Superior temporal gyrus (tissue), 1 donor: ENCODE measurements at regions not wholly inside any gene's neighbourhood (a gene's known extent, or its start where the extent isn't known, plus 50 kb on each side); places are given as distances from the start of the nearest gene placed in this dataset.
"Not testable (repeated sequence)": the region's sequence is repeated elsewhere in the genome, so short reads cannot be mapped to it uniquely, and the experiment has no call there.

Experiments
- DNase-seq: peaks from one replicate; pipeline ENCODE4 v3.0.0-alpha.2; 2016; ENCODE audit errors: extremely low spot score

DNA sequence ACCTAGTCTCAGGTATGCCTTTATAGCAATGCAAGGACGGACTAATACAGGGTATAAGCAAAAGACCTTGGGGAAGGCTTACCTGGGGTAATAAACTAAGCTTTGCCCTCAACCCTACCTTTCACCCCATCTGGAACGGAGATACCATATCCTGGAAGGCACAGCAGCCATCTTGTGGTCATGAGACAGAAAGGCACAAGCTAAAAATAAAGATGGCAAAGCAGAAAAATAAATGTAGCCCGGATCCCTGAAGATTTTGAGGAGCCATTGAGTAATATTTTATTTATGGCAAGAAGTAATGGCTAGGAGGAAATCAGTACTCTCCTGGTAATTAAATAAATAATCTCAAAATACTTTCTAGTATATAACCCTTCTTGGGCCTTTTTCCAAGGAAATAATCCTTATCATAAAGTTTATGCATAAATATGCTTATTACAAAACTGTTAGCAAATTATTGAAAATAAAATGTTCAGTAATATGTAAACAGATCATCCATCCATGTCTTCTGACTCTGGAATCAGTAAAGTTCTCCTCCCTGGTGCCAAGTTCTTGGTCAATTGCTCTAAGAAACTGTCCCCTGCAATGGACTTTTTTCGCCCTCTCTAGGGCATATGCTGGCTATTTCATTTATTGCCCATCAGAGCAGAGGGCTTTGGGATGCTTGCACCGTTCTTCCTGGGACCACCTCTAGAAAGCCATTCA is 198.7 kb downstream of the SPP2 start:
- no peak for DNase-seq

DNA sequence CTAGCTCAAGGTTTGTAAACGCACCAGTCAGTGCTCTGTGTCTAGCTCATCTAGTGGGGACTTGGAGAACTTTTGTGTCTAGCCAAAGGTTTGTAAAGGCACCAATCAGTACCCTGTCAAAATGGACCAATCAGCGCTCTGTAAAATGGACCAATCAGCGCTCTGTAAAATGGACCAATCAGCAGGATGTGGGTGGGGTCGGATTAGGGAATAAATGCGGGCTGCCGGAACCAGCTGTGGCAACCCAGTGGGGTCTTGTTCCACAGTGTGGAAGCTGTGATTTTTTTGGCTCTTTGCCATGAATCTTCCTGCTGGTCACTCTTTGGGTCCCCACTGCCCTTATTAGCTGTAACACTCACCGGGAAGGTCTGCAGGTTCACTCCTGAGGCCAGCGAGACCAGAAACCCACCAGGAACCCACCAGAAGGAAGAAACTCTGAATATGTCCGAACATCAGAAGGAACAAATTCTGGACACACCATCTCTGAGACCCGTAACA is 197.8 kb downstream of the SPP2 start:
- not testable (repeated sequence) for DNase-seq

DNA sequence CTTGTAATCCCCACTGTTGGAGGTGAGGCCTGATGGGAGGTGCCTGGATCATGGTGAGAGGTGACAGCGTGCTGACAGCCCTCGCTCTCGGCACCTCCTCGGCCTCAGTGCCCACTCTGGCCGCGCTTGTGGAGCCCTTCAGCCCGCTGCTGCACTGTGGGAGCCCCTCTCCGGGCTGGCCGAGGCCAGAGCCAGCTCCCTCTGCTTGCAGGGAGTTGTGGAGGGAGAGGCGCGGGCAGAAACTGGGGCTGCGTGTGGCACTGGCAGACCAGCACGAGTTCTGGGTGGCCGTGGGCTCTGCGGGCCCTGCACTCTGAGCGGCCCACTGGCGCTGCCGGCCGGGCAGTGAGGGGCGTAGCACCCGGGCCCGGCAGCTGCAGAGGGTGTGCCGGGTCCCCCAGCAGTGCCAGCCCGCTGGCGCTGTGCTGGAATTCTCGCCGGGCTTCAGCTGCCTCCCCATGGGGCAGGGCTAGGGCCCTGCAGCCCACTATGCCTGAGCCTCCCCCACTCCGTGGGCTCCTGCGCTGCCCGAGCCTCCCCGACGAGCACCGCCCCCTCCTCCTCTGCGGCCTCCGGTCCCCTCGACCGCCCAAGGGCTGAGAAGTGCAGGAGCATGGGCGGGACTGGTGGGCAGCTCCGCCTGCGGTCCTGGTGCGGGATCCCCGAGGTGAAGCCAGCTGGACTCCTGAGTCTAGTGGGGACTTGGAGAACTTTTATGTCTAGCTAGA is 197.1 kb downstream of the SPP2 start:
- no peak for DNase-seq

DNA sequence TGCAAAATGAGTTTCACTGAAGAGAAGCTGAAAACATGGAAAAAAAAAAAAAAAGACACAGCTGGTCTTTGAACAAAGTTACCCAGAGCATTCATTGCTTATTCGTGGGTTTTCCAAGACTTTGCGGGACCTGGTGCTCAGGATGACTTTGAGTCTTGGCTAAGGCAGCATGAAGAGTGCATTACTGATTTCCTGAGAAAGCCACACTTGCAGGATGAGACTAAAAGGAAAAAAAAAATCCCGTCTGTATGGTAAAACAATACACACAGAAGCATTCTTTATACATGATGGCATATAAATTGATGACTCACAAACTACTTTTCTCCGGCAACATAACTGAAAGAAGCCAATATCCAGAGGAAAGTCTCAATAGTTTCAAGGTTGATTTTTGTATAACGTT is 195.4 kb downstream of the SPP2 start:
- no peak for DNase-seq

DNA sequence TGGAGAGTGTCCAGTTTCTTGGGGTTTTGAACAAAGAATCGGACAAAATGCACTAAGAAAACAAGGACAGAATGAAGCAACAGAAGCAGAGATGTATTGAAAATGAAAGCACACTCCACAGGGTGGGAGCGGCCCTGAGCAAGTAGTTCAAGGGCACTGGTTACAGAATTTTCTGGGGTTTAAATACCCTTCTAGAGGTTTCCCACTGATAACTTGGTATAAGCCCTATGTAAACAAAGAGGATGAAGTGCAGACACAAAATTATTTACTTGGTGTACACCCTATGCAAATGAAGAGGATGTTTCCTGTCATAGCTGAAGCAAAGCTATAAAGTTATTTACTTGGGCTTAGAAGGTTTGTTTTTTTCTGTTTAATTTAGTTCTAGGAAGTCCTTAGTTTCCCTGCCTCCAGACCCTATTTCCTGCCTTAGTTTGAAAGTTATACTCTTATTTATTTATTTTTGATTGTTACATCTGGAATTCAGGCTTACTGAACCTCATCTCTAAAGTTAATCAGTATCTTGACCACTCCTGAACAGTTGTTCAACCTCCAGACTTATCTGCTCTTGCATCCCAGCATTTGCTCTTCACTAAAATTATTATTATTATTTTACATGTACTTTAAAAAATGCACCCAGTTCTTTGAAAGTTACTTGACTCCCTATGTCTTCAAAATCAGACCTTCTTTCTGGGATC is 193.5 kb downstream of the SPP2 start:
- DNase-seq: no peak

DNA sequence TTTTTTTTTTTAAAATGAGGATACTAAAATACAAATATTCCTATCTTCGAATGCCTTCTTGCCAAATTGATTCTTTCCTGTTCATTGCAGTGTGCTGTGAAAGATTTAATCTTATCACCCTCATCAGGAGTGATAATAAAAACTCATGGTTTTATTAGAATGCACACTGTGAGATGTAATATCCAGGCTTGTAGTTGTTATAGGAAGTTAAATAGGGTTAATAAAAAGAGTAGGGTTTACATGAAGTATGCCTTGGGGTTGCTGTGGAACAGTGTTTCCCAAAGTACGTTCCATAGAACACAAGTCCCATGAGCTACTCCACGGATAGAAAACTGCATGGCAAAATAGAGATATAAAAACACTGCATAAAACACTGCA is 191.9 kb downstream of the SPP2 start:
- DNase-seq: no peak

DNA sequence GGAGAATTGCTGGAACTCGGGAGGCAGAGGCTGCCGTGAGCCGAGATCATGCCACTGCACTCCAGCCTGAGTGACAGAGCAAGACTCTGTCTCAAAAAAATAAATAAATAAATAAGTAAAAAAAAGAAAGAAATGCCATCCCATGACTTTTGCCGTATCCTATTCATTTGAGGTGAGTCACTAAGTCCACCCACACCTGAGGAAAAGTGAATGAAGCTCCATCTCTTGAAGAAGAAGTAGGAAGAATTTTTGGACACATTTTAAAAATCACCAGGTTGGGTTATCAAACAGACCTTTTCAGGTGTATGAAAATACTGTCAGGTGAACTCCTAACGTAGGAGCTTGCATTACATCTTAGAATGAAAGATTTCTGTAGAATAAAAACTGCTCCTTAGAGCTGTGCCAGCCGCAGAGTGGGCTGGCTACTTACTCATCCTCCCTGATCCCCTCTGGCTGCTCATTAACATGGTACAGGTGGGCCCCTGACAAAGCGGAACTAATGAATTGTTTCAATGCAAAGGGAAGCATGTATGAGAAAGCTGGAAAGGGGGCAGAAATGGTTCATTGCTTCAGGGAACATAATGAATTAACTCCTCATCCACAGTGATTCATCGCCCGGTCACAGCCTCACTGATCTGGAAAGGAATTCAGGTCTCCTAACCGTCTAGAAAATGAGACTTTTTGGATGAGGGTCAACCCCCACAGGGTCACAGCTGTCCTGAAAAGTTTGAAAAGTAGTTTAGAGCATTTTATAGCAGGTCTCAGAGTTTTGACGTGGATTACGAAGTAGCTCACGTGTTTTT is 191.4 kb downstream of the SPP2 start:
- no peak for DNase-seq

DNA sequence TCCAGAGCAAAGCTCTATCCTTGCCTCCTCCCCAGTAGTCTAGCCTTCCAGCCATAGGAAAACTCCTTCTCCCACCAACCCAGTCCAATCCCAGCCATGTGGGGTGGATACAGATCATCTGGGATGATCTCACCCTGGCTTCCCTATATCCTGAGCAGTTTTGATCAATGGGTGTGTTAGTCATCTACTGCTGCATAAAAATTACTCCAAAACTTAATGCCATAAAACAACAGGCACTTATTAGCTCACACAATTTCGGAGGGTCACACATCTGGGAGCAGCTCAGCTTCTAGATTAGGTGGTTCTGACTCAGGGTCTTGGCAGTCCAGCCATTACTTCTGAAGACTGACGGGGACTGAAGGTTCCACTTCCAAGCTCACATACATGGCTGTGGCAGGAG is 190.4 kb downstream of the SPP2 start:
- no peak for DNase-seq

DNA sequence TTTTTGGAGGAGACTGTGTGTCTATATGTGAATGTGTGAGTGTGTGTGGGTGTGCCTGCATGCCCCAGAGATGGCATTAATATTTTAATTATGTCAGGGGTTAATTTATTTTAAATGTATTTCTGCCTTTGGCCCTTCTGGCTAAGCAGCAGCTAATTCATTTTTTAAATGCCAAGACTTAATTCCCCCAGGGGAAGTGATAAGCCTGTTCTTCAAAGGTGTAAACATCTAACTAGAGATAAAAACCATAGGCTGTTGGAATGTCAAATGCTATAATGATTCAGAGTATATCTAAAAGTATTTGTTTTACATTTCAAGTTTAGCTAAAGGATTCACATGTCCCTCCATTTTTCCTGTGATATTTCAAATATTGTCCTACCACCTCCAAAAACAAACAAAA is 184.7 kb downstream of the SPP2 start:
- no peak for DNase-seq

DNA sequence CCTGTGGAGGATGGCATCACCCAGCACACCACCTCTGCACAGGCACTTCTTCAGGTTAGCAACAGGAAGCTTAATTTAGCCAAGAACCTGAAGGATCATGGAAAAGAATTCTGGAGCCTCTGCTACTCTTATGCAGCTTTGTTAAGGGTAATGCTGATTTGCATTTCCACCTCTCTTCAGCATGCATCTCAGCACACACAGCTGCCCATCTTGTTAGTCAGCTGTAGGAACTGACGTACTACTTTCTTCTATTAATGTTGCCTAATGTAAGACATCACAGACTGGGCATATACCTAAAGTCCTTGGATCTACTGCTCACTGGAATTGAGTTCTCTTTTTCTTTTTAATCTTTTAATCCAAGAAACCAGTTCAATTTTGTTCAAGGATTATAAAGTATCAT is 181.0 kb downstream of the SPP2 start:
- no peak for DNase-seq

DNA sequence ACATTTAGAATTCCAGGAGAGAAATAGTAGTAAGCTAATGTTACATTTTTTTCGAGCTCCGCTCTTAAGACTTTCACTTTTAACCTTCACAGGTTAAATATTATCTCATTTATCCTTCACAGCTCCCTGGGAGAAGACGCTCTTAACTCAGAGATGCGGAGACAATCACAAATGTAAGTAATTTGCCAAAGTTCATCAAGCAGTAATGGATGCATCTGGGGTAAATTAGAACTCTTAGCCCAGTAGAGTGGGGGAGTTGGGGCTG is 168.5 kb downstream of the SPP2 start:
- DNase-seq: no peak

DNA sequence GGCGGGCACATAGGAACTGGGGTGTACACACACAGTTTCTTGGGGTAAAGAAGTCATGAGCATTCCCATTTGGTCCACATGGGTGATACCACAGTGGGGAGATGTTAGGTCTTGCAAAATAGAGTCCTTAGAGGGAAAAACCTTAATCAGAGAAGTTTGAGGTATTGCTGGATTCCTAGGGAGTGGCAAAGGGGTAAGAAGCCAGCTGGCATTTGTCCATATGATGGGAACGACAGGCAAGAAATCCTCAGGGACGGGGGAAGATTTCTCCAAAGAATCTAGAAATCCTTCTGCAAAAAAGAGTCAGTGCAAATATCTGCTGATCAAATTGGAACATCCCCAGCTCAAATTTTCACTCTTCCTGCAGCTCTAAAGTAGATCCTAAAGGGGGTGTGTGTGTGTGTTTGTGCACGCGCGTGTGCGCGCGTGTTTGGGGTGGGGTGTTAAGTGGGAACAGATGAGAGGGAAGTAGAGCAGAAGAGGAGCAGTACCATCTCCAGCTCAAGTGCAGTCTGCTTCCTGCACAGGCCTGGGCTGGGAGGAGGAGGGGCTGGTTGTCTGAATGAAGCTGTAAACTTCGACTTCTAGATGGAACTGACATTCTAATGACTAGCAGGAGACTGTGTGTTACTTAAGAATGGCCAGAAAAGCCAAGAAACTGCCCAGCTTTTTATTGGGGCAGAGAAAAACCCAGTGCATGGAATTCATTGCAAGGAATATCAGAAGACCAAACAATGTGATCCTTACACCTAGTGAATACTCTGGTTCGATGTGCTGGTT is 168.0 kb downstream of the SPP2 start:
- DNase-seq: no peak

DNA sequence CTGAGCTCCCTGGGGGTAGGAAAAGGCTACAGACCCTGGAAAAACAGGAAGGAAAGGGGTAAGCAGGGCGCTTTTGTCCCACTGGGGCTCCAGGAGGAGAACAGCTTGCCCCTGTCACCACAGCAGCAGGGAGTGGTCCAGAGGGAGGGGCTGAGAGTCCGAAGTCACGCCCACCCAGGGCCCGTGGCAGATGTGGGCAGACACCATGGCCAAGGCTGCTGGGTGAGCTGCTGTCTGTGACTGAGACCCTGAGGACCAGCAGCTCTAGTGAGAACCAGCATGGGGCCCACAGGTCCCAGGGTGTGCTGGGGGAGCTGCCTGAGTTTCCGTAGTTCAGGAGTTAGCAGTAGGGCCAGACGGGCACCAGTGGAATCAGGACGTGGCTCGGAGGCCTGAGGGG is 162.0 kb downstream of the SPP2 start:
- no peak for DNase-seq

DNA sequence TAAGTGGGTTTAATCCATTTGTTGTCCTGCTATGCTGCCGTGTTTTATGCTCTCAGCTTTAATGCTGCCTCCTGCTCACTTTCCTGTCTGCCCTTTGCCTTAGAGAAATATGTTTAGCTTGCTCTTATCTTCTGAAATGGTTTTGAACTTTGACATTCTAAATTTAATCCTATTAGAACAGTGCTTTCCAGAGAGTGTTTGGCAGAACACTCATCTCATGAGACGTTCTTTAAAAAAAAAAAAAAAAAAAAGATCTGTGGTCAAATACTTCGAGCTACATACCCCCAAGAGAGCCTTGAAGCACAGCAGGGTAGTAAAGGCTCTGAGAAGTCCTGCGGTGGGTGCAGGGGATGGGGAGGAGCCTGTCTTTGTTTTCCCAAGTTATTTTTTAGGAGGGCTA is 161.3 kb downstream of the SPP2 start:
- DNase-seq: no peak

DNA sequence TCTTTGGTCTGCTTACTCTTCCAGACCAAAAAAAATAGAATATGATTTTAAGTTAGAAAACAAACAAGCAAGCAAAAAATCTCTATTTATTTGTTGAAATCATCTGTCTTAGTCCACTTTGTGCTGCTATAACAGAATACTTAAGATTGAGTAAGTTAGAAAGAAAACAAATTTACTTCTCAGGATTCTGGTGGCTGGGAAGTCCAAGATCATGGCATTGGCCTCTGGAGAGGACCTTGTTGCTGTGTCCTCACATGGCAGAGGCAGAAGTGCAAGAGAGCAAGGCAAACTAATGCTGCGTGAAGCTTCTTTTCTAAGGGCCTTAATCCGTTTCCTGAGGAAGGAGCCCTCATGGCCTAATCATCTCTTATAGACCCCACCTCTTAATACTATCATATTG is 156.2 kb downstream of the SPP2 start:
- DNase-seq: no peak

DNA sequence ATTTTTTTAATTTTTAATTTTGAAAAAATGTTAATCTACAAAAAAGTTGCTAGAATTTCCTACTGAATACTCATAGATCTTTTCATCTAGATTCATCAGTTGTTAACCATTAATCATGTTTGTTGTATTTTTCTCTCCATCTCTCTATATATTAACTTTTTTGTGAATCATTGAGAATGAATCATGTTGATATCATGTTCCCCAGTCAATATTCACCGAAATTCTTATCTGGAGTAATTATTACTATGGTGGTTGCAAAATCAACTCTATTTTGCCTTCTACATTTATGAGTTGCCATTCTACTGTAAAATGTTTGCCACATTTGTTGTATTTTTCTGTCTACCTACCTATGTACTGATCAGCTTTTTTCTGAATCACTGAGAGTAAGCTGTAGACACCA is 154.0 kb downstream of the SPP2 start:
- no peak for DNase-seq

DNA sequence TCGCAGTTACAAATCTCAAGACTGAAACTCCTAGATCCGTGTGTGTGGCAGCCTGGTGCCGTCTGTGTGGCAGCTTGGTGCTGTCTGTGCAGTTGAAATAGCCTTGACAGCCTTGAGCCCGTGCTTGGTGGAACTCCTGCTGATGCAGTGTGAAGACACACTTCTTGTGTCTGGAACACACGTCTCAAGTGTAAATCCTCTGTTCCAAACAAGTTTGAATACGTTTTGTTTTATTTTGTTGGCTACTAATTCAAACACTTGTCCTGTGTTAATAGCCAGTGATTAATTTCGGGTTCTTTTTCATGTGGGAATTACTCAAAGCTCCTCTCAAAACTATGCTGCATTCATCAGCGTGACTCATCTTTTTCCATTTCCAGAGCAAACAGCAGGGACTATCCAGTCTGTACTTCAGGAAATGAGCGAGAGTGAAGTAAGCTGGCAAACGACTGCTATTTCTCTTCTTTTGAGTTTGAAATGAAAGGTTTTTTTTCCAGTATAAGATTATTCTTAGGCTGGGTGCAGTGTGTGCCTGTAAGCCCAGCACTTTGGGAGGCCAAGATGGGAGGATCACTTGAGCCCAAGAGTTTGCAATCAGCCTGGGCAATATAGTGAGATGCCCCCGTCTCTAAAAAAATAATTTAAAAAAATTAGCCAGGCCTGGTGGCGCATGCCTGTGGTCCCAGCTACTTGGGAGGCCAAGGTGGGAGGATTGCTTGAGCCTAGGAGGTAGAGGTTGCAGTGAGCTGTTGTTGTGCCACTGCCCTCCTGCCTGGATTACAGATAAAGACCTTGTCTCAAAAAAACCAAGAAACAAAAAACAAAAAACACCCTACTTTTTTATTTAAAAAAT is 152.9 kb downstream of the SPP2 start:
- DNase-seq: peak; percentile 67

DNA sequence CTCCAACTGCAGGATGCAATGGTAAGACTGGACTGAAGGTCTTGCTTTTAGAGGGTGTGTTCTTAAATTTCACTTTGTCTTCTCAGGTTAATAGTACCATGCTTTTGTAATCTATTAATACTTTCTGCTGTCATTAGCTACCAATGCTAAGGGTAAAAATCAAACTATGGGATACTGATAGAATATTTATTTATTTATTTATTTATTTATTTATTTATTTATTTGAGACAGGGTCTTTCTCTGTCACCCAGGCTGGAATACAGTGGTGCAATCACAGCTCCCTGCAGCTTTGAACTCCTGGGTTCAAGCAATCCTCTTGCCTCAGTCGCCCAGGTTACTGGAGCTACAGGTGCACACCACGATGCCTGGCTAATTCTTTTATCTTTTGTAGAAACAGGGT is 152.1 kb downstream of the SPP2 start:
- no peak for DNase-seq

DNA sequence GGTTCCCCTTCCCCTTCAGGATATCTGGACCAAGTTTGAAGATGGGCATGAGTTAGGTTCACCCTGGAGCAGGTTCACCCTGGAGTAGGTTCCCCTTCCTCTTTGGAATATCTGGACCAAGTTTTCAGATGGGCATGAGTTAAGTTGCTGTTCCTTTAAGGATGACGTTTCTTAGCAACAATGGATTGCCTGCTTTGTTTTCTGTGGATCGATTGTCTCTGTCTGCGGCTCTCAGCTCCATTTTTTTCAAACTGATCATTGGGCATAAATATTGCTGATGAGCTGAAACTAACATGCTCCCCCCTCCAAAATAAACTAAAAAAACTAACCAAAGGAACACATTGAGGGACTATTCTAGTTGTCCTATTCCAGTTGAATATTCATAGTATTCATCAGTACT is 149.5 kb downstream of the SPP2 start:
- no peak for DNase-seq

DNA sequence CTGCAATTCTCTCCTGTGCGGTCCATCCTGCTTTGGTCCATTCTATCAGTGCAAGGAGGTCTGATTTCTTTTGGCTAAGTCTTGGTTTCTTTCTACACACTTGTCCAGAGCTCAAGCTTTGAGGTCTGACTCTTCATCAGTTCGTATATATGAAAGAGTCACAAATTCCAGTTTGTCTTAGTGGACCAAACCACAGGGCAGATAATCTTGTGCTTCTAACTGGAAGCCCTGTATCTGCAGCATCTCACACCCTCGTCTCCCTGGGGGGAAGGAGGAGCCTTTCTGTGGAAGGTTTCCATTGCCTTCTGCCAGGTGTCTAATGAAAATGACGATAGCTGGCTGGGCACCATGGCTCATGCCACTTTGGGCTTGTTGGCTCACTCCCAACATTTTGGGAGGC is 148.5 kb downstream of the SPP2 start:
- DNase-seq: no peak

DNA sequence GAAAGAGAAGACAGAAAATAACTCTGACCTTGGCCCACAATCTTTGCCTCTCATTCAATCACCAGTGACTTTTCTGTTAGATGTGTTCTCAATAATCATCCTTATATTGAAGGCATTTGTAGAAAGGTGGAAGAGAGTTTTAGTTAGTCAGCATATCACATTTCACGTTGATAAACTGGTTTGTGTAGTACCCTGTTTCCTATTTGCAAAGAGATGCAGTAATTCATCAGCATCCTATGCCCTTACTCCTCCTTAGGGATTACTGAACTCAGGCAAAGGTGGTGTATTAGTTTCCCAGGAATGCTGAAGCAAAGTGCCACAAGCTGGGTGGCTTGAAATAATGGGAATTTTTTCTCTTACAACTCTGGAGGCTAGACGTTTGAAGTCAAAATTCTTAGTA is 145.0 kb downstream of the SPP2 start:
- DNase-seq: no peak
